Osteoblast (primary cell): ENCODE measurements at regions not wholly inside any gene's neighbourhood (a gene's known extent, or its start where the extent isn't known, plus 50 kb on each side); places are given as distances from the start of the nearest gene placed in this dataset.

Source experiments
- DNase-seq: peaks from one replicate; pipeline ENCODE4 v3.0.0; 2011; ENCODE audit warnings: low spot score, mixed read lengths; ENCODE audit not compliant: insufficient read length; ENCODE audit errors: missing footprints
- H2AFZ ChIP-seq: 2 replicates; pipeline ENCODE4 v1.6.0; 2011; ENCODE audit warnings: mild to moderate bottlenecking, low read length
- H3K27ac ChIP-seq: 2 replicates; pipeline ENCODE4 v1.5.1; 2011; ENCODE audit warnings: mild to moderate bottlenecking, low read depth, low read length, moderate library complexity
- H3K27me3 ChIP-seq: 2 replicates; pipeline ENCODE4 v1.6.0; 2012; ENCODE audit warnings: mild to moderate bottlenecking, control low read depth, inconsistent platforms, low read length, moderate library complexity; ENCODE audit not compliant: insufficient read depth
- H3K36me3 ChIP-seq: 2 replicates; pipeline ENCODE4 v1.5.1; 2011; ENCODE audit warnings: mild to moderate bottlenecking, low read length, control low read depth, moderate library complexity; ENCODE audit not compliant: insufficient read depth
- H3K4me1 ChIP-seq: 2 replicates; pipeline ENCODE4 v1.5.1; 2011; ENCODE audit warnings: mild to moderate bottlenecking, low read length, control low read depth, moderate library complexity; ENCODE audit not compliant: insufficient read depth
- H3K4me2 ChIP-seq: 2 replicates; pipeline ENCODE4 v1.6.0; 2011; ENCODE audit warnings: mild to moderate bottlenecking, low read length; ENCODE audit not compliant: insufficient read depth
- H3K4me3 ChIP-seq: fragments of 200-600 bp; sonication (generic); 3 replicates; pipeline ENCODE4 v1.5.1; 2012; ENCODE audit warnings: mild to moderate bottlenecking, low read length, inconsistent platforms; ENCODE audit not compliant: insufficient read depth
- H3K79me2 ChIP-seq: 2 replicates; pipeline ENCODE4 v1.6.0; 2012; ENCODE audit warnings: mild to moderate bottlenecking, low read length, control low read depth, inconsistent platforms; ENCODE audit not compliant: insufficient read depth
- H3K9me3 ChIP-seq: 2 replicates; pipeline ENCODE4 v1.5.1; 2011; ENCODE audit warnings: low read depth, low read length, control low read depth
- H4K20me1 ChIP-seq: 2 replicates; pipeline ENCODE4 v1.6.0; 2012; ENCODE audit warnings: mild to moderate bottlenecking, low read length, control low read depth; ENCODE audit not compliant: insufficient read depth
- TF ChIP-seq, protein P1 (sequence below): IDR thresholded peaks from 2 replicates; pipeline ENCODE4 v1.5.1; 2011; ENCODE audit warnings: mild to moderate bottlenecking, low read depth, low read length, moderate library complexity; ENCODE audit errors: extremely low read depth

DNA sequence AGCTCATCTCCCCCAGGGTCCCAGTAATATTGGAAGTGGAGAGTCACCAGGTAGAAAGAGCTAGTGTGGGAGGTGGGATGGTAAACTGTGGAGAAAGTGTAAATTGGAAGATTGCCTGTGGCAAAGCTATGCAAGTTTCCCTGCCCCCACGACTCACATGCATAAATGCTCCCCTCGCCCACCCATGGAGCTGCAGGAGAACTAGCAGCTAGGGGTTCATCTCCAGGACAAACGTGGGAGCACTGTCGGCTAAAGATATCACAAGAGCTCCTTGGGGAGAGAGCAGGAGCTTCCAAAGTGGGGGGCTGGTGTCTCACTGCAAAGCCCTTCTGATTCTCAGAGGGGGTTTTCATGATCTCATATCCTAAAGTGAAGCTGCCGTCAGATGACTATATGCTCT, 91.4 kb upstream of the PLCL2 start:
- H3K36me3 ChIP-seq: no peaks in the 10 kb centered on the region
- no peaks in the 10 kb centered on the region for H3K79me2 ChIP-seq
- H3K4me1 ChIP-seq: no peaks in the 10 kb centered on the region
- no peak for DNase-seq
- no peaks in the 10 kb centered on the region for H4K20me1 ChIP-seq
- TF ChIP-seq, protein P1, sequence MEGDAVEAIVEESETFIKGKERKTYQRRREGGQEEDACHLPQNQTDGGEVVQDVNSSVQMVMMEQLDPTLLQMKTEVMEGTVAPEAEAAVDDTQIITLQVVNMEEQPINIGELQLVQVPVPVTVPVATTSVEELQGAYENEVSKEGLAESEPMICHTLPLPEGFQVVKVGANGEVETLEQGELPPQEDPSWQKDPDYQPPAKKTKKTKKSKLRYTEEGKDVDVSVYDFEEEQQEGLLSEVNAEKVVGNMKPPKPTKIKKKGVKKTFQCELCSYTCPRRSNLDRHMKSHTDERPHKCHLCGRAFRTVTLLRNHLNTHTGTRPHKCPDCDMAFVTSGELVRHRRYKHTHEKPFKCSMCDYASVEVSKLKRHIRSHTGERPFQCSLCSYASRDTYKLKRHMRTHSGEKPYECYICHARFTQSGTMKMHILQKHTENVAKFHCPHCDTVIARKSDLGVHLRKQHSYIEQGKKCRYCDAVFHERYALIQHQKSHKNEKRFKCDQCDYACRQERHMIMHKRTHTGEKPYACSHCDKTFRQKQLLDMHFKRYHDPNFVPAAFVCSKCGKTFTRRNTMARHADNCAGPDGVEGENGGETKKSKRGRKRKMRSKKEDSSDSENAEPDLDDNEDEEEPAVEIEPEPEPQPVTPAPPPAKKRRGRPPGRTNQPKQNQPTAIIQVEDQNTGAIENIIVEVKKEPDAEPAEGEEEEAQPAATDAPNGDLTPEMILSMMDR: no peak
- no peak overlapping the region for H2AFZ ChIP-seq
- no peak overlapping the region for H3K4me2 ChIP-seq
- no peaks in the 10 kb centered on the region for H3K27me3 ChIP-seq
- no peak overlapping the region for H3K4me3 ChIP-seq
- no peaks in the 10 kb centered on the region for H3K9me3 ChIP-seq
- no peak overlapping the region for H3K27ac ChIP-seq

DNA sequence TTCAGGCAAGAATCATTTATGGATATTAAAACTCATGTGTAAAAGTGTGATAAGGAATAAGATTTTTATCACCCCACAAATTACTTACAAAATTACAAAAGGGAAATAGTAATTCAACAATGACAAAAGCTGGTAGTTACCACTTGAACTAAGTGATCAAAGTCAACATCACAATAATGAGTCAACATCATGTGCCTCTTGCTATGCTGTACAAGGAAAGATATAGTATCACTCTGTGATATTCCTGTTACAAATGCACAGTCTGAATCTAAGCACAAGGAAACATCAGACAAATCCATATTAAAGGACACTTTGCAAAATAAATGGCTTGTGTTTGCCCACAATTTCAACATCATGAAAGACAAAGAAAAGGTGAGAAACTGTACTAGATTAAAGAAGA, 90.5 kb upstream of the PLCL2 start:
- Histone ChIP-seq H2AFZ (no peak overlapping the region), H3K4me2 (no peak overlapping the region), H3K36me3 (no peaks in the 10 kb centered on the region), H3K27me3 (no peaks in the 10 kb centered on the region), H3K4me3 (no peak overlapping the region), H3K79me2 (no peaks in the 10 kb centered on the region), H3K9me3 (no peaks in the 10 kb centered on the region), H4K20me1 (no peaks in the 10 kb centered on the region), H3K27ac (no peak overlapping the region), H3K4me1 (no peaks in the 10 kb centered on the region)
- TF ChIP-seq, protein P1: no peak
- DNase-seq: no peak

DNA sequence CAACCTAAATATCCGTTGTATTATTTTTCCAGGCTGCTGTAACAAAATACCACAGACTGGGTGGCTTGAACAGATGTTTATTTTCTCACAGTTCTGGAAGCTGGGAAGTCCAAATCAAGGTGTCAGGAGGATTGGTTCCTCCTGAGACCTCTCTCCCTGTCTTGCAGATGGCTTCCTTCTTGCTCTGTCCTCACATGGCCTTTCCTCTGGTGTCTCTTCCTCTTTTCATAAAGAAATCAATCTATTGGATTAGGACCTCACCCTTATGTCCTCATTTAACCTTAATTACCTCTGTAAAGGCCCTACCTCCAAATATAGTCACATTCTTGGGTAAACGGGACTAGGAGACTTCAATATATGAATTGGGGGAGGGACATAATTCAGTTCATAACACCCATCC, 89.2 kb upstream of the PLCL2 start:
- TF ChIP-seq, protein P1: no peak
- DNase-seq: no peak
- Histone ChIP-seq H3K27me3 (no peaks in the 10 kb centered on the region), H4K20me1 (no peaks in the 10 kb centered on the region), H3K4me2 (no peak overlapping the region), H3K9me3 (no peaks in the 10 kb centered on the region), H3K4me3 (no peak overlapping the region), H3K4me1 (no peaks in the 10 kb centered on the region), H2AFZ (no peak overlapping the region), H3K27ac (no peak overlapping the region), H3K36me3 (no peaks in the 10 kb centered on the region), H3K79me2 (no peaks in the 10 kb centered on the region)

DNA sequence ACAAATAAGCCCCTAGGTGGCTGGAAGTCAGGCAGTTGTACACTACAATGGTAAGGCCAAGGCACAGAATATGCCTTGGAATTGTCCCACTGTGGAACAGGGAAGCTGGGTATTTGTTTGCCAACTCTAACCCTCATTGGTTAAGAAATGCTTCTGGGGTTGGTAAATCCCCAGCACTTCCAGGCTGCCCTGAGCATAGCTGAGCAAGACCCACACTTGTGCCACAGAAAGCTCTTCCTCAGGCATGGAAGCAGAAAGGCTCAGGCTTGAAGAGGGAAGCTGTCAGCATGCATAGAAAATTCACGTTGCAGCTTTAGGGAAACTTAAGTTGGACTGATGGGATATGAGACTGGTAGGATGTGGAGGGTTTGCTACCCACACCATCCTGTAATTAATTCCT, 86.9 kb upstream of the PLCL2 start:
- H3K79me2 ChIP-seq: no peaks in the 10 kb centered on the region
- H3K9me3 ChIP-seq: no peaks in the 10 kb centered on the region
- TF ChIP-seq, protein P1: no peak
- H3K27me3 ChIP-seq: no peaks in the 10 kb centered on the region
- H3K36me3 ChIP-seq: no peaks in the 10 kb centered on the region
- H3K4me1 ChIP-seq: no peaks in the 10 kb centered on the region
- no peaks in the 10 kb centered on the region for H4K20me1 ChIP-seq
- DNase-seq: no peak
- no peak overlapping the region for H2AFZ ChIP-seq
- H3K4me2 ChIP-seq: no peak overlapping the region
- H3K27ac ChIP-seq: no peak overlapping the region
- H3K4me3 ChIP-seq: no peak overlapping the region
